ENCODE measurements at regions not wholly inside any gene's neighbourhood (a gene's known extent, or its start where the extent isn't known, plus 50 kb on each side); places are given as distances from the start of the nearest gene placed in this dataset.

GRCh38 chr5:24819841-24820240, 175.1 kb upstream of the CDH10 start:
- ATAC-seq, result no peak

GRCh38 chr5:24817966-24818365, 173.2 kb upstream of the CDH10 start:
- Histone ChIP-seq H3K4me1 (no peaks in the 10 kb centered on the region), H3K9me3 (peaks cover 3% of the 10 kb centered on the region), H3K27ac (no peak overlapping the region), H3K27me3 (ENCODE audit: insufficient read depth in 3 of 3, low read length in 2 of 3) (no peaks in the 10 kb centered on the region), H3K4me3 (no peak overlapping the region), H3K36me3 (ENCODE audit: insufficient read depth in 1 of 2, low read depth in 1 of 2) (no peaks in the 10 kb centered on the region)
- intact Hi-C loops (cut with DNase I), result no loop called here
- 72 to 85% (median 80%) methylated on average over 3 of the region's 3 CpGs for WGBS, 3 donors
- DNase-seq (no peak), ATAC-seq (no peak)
- no peak for TF ChIP-seq CTCF (IDR thresholded peaks at IDR 0.05)

More at GRCh38 chr5:24819841-24820240, 175.1 kb upstream of the CDH10 start:
- intact Hi-C loops (cut with DNase I), result no loop called here
- Histone ChIP-seq H3K27ac (no peak overlapping the region), H3K4me3 (no peak overlapping the region), H3K9me3 (no peaks in the 10 kb centered on the region), H3K27me3 (ENCODE audit: insufficient read depth in 3 of 3, low read length in 2 of 3) (no peaks in the 10 kb centered on the region), H3K4me1 (no peaks in the 10 kb centered on the region), H3K36me3 (ENCODE audit: insufficient read depth in 1 of 2, low read depth in 1 of 2) (no peaks in the 10 kb centered on the region)
- DNase-seq, result no peak
- 50 to 56% (median 52%) methylated on average over 2 of the region's 2 CpGs for WGBS, 3 donors
- no peak for TF ChIP-seq CTCF (IDR thresholded peaks at IDR 0.05)

- intact Hi-C loops (cut with DNase I), result no loop called here
Observed at GRCh38 chr5:24816206-24816605, 171.4 kb upstream of the CDH10 start.

GRCh38 chr5:24805230-24805629, 160.5 kb upstream of the CDH10 start:
- H3K36me3 ChIP-seq (ENCODE audit: insufficient read depth in 1 of 2, low read depth in 1 of 2), result no peaks in the 10 kb centered on the region
- ATAC-seq, result no peak

More at GRCh38 chr5:24816206-24816605, 171.4 kb upstream of the CDH10 start:
- H3K9me3 ChIP-seq, result peaks cover 3% of the 10 kb centered on the region
- no peak overlapping the region for H3K4me3 ChIP-seq
- DNase-seq (no peak), ATAC-seq (no peak)
- TF ChIP-seq CTCF (IDR thresholded peaks at IDR 0.05), result no peak
- no peak overlapping the region for H3K27ac ChIP-seq
- no peaks in the 10 kb centered on the region for H3K27me3 ChIP-seq (ENCODE audit: insufficient read depth in 3 of 3, low read length in 2 of 3)
- H3K36me3 ChIP-seq (ENCODE audit: insufficient read depth in 1 of 2, low read depth in 1 of 2), result no peaks in the 10 kb centered on the region
- 58 to 67% (median 60%) methylated on average over 5 of the region's 5 CpGs for WGBS, 3 donors
- H3K4me1 ChIP-seq, result no peaks in the 10 kb centered on the region

More at GRCh38 chr5:24805230-24805629, 160.5 kb upstream of the CDH10 start:
- Histone ChIP-seq H3K4me3 (no peak overlapping the region), H3K9me3 (no peaks in the 10 kb centered on the region), H3K27ac (no peak overlapping the region), H3K27me3 (ENCODE audit: insufficient read depth in 3 of 3, low read length in 2 of 3) (no peaks in the 10 kb centered on the region), H3K4me1 (no peaks in the 10 kb centered on the region)
- no peak for DNase-seq
- no peak for TF ChIP-seq CTCF (IDR thresholded peaks at IDR 0.05)
- intact Hi-C loops (cut with DNase I), result no loop called here

Measured in psoas muscle (tissue), 7 donors.